ENCODE measurements at regions not wholly inside any gene's neighbourhood (a gene's known extent, or its start where the extent isn't known, plus 50 kb on each side); places are given as distances from the start of the nearest gene placed in this dataset.
"Not testable (repeated sequence)": the region's sequence is repeated elsewhere in the genome, so short reads cannot be mapped to it uniquely, and the experiment has no call there.

- TF ChIP-seq CTCF, POLR2A (IDR thresholded peaks at IDR 0.05): not testable (repeated sequence)
These were observed 66.9 kb upstream of the ADORA2B start for GRCh38 chr17:15877882-15878500.

Measured in Peyer's patch (tissue), 4 donors.